ENCODE measurements at regions not wholly inside any gene's neighbourhood (a gene's known extent, or its start where the extent isn't known, plus 50 kb on each side); places are given as distances from the start of the nearest gene placed in this dataset.

GRCh38 chr5:58279259-58279658 is 180.6 kb downstream of the PLK2 start:
- TF ChIP-seq CTCF (optimal IDR thresholded peaks at IDR 0.05 in 1 of 3, IDR thresholded peaks at IDR 0.05 in 1 of 3, conservative IDR thresholded peaks at IDR 0.05 in 1 of 3; ENCODE audit: extremely low read depth in 1 of 3, insufficient read depth in 2 of 3, low read length in 3 of 3) (no peak), EZH2 (IDR thresholded peaks at IDR 0.05; ENCODE audit: low read length) (no peak)
